DND-41 (cell line): ENCODE measurements at regions not wholly inside any gene's neighbourhood (a gene's known extent, or its start where the extent isn't known, plus 50 kb on each side); places are given as distances from the start of the nearest gene placed in this dataset.
"Not testable (repeated sequence)": the region's sequence is repeated elsewhere in the genome, so short reads cannot be mapped to it uniquely, and the experiment has no call there.

ENCODE experiments used
- ATAC-seq: fragments of 200-7000 bp; cut with Tn5 transposase; 3 replicates; pipeline ENCODE4 v1.9.1; 2021; ENCODE audit warnings: low read depth; ENCODE audit not compliant: insufficient read depth
- DNase-seq: peaks from one replicate; pipeline ENCODE4 v3.0.0-alpha.2; 2020
- H2AFZ ChIP-seq: 2 replicates; pipeline ENCODE4 v1.6.0; 2012; ENCODE audit warnings: low read depth, low read length
- H3K27ac ChIP-seq: 2 replicates; pipeline ENCODE4 v1.5.1; 2012; ENCODE audit warnings: low read length, inconsistent platforms
- H3K27me3 ChIP-seq: fragments of 200-600 bp; sonication (generic); 2 replicates; pipeline ENCODE4 v1.6.0; 2012; ENCODE audit warnings: low read length, mild to moderate bottlenecking, inconsistent platforms; ENCODE audit not compliant: insufficient read depth, poor library complexity
- H3K36me3 ChIP-seq: 2 replicates; pipeline ENCODE4 v1.5.1; 2012; ENCODE audit warnings: low read length, inconsistent platforms; ENCODE audit not compliant: insufficient read depth
- H3K4me1 ChIP-seq: 2 replicates; pipeline ENCODE4 v1.5.1; 2012; ENCODE audit warnings: mild to moderate bottlenecking, low read length; ENCODE audit not compliant: insufficient read depth
- H3K4me2 ChIP-seq: 2 replicates; pipeline ENCODE4 v1.6.0; 2012; ENCODE audit warnings: mild to moderate bottlenecking, moderate library complexity, low read length, inconsistent platforms; ENCODE audit not compliant: insufficient read depth
- H3K4me3 ChIP-seq, 2 experiments: fragments of 200-600 bp in 1 of 2; shearing (Covaris generic) in 1 of 2; 2 replicates each; pipeline ENCODE4 v1.5.1; 2012 to 2016; ENCODE audit warnings: inconsistent platforms in 2 of 2, low read length in 2 of 2, mild to moderate bottlenecking in 2 of 2, low read depth in 1 of 2, moderate library complexity in 1 of 2
- H3K79me2 ChIP-seq: 2 replicates; pipeline ENCODE4 v1.6.0; 2012; ENCODE audit warnings: low read length, inconsistent platforms; ENCODE audit not compliant: insufficient read depth
- H3K9ac ChIP-seq: 2 replicates; pipeline ENCODE4 v1.6.0; 2012; ENCODE audit warnings: low read depth, mild to moderate bottlenecking, inconsistent platforms, low read length, moderate library complexity
- H3K9me3 ChIP-seq: 2 replicates; pipeline ENCODE4 v1.5.1; 2012; ENCODE audit warnings: low read length, moderate library complexity, mild to moderate bottlenecking, inconsistent platforms; ENCODE audit not compliant: insufficient read depth, severe bottlenecking
- H4K20me1 ChIP-seq: 2 replicates; pipeline ENCODE4 v1.6.0; 2012; ENCODE audit warnings: low read length; ENCODE audit not compliant: insufficient read depth
- EZH2 ChIP-seq: IDR thresholded peaks from 3 replicates; pipeline ENCODE4 v1.6.1; 2012; ENCODE audit warnings: borderline replicate concordance, low read depth, mild to moderate bottlenecking, moderate library complexity, low read length, inconsistent platforms; ENCODE audit not compliant: severe bottlenecking
- TF ChIP-seq, protein P1 (sequence below): IDR thresholded peaks from 2 replicates; pipeline ENCODE4 v1.5.1; 2012; ENCODE audit warnings: borderline replicate concordance, low read length, moderate library complexity, mild to moderate bottlenecking; ENCODE audit not compliant: poor library complexity, severe bottlenecking; ENCODE audit errors: extremely low read depth

DNA sequence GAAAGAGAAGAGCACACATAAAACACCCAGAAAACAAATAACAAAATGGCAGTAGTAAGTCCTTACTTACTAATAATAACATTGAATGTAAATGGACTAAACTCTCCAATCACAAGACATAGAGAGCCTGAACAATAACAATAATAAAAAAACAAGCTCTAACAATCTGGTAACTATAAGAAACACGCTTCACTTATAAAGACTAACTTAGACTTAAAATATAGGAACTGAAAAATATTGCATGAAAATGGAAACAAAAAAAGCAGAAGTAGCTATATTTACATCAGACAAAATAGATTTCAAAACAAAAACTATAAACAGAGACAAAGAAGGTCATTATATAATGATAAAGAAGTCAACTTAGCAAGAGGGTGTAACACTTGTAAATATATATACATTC lies 83.1 kb upstream of the LYPLAL1 start:
- Histone ChIP-seq H3K79me2 (no peaks in the 10 kb centered on the region), H3K36me3 (no peaks in the 10 kb centered on the region), H3K4me2 (no peak overlapping the region), H3K27ac (no peak overlapping the region), H3K4me1 (no peaks in the 10 kb centered on the region), H3K9me3 (no peaks in the 10 kb centered on the region), H3K4me3 (no peak overlapping the region), H3K9ac (no peak overlapping the region), H2AFZ (no peak overlapping the region), H3K27me3 (no peaks in the 10 kb centered on the region), H4K20me1 (no peaks in the 10 kb centered on the region)
- TF ChIP-seq EZH2, result no peak
- TF ChIP-seq, protein P1, sequence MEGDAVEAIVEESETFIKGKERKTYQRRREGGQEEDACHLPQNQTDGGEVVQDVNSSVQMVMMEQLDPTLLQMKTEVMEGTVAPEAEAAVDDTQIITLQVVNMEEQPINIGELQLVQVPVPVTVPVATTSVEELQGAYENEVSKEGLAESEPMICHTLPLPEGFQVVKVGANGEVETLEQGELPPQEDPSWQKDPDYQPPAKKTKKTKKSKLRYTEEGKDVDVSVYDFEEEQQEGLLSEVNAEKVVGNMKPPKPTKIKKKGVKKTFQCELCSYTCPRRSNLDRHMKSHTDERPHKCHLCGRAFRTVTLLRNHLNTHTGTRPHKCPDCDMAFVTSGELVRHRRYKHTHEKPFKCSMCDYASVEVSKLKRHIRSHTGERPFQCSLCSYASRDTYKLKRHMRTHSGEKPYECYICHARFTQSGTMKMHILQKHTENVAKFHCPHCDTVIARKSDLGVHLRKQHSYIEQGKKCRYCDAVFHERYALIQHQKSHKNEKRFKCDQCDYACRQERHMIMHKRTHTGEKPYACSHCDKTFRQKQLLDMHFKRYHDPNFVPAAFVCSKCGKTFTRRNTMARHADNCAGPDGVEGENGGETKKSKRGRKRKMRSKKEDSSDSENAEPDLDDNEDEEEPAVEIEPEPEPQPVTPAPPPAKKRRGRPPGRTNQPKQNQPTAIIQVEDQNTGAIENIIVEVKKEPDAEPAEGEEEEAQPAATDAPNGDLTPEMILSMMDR, result no peak
- ATAC-seq (no peak), DNase-seq (no peak)

DNA sequence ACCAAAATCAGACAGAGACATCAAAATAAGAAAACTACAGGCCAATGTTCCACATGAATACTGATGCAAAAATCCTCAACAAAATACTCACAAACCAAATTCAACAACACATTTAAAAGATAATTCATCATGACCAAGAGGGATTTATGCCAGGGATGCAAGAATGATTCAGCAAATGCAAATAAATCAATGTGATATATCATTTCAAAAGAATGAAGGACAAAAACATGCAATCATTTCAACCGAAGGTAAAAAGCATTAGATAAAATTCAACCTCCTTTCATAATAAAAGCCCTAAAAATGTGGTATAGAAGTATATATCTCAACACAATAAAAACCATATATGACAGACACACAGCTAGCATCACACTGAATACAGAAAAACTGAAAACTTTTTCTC lies 81.5 kb upstream of the LYPLAL1 start:
- ATAC-seq, result no peak
- no peak for TF ChIP-seq EZH2
- TF ChIP-seq, protein P1, result no peak
- Histone ChIP-seq H3K4me1 (no peaks in the 10 kb centered on the region), H3K9ac (no peak overlapping the region), H3K4me2 (no peak overlapping the region), H3K36me3 (no peaks in the 10 kb centered on the region), H4K20me1 (no peaks in the 10 kb centered on the region), H3K79me2 (no peaks in the 10 kb centered on the region), H3K9me3 (no peaks in the 10 kb centered on the region), H3K4me3 (no peak overlapping the region), H3K27ac (no peak overlapping the region), H3K27me3 (no peaks in the 10 kb centered on the region), H2AFZ (no peak overlapping the region)
- DNase-seq, result no peak

DNA sequence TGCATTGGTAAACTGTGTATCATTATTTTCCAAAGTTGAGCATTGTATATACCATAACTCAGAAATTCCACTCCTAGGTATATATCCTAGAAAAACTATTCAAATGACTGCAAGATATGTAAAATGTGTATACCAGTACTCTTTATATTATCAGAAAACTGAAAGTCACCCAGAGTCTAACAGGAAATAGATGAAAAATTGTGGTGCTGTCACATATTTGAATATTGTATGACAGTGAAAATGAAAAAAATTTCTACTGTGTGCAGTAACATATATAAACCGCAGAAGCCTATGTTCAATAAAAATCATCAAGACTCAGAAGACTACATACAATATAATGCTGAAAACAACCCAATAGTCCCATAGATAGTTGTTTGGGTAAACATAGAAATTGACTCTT lies 74.4 kb upstream of the LYPLAL1 start:
- Histone ChIP-seq H3K27ac (no peak overlapping the region), H3K9ac (no peak overlapping the region), H3K4me3 (no peak overlapping the region), H3K27me3 (no peaks in the 10 kb centered on the region), H3K4me1 (no peaks in the 10 kb centered on the region), H2AFZ (no peak overlapping the region), H3K79me2 (no peaks in the 10 kb centered on the region), H3K4me2 (no peak overlapping the region), H4K20me1 (no peaks in the 10 kb centered on the region), H3K36me3 (no peaks in the 10 kb centered on the region), H3K9me3 (no peaks in the 10 kb centered on the region)
- DNase-seq, result no peak
- TF ChIP-seq EZH2, result no peak
- TF ChIP-seq, protein P1, result no peak
- no peak for ATAC-seq

DNA sequence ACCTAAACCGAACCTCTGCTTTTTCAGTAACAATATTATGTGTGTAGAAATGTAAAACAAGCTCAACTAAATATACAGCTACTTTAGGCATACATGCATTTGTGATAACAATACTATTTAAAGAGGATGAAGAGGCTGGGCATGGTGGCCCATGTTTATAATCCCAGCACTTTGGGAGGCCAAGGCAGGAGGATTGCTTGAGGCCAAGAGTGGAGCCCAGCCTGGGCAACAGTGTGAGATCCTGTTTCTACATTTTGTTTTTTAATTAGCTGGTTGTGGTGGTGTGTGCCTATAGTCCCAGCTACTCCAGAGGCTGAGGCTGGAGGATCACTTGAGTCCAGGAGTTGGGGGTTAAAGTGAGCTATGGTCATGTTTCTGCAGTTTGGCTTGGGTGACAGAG lies 73.6 kb upstream of the LYPLAL1 start:
- no peaks in the 10 kb centered on the region for H3K9me3 ChIP-seq
- H2AFZ ChIP-seq, result no peak overlapping the region
- H3K27me3 ChIP-seq, result no peaks in the 10 kb centered on the region
- H3K4me1 ChIP-seq, result no peaks in the 10 kb centered on the region
- H3K79me2 ChIP-seq, result no peaks in the 10 kb centered on the region
- no peak for DNase-seq
- H3K4me2 ChIP-seq, result no peak overlapping the region
- no peak overlapping the region for H3K4me3 ChIP-seq
- TF ChIP-seq, protein P1, result no peak
- TF ChIP-seq EZH2, result no peak
- no peaks in the 10 kb centered on the region for H4K20me1 ChIP-seq
- ATAC-seq, result no peak
- no peaks in the 10 kb centered on the region for H3K36me3 ChIP-seq
- H3K27ac ChIP-seq, result no peak overlapping the region
- H3K9ac ChIP-seq, result no peak overlapping the region

DNA sequence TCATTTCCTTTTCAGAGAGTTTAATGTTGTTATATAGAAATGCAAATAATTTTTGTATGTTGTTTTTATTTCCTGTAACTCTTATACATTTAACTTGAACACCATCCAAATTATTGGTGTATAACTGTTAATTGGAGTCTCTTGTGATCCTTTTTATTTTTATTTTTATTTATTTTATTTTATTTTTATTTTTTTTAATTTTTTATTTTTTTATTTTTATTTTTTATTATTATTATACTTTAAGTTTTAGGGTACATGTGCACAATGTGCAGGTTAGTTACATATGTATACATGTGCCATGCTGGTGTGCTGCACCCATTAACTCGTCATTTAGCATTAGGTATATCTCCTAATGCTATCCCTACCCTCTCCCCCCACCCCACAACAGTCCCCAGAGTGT lies 71.2 kb upstream of the LYPLAL1 start:
- not testable (repeated sequence) for ATAC-seq, H3K79me2 ChIP-seq, H4K20me1 ChIP-seq, H3K27me3 ChIP-seq, H2AFZ ChIP-seq, H3K9me3 ChIP-seq, H3K9ac ChIP-seq, H3K4me2 ChIP-seq, H3K36me3 ChIP-seq, H3K4me3 ChIP-seq, H3K4me1 ChIP-seq, H3K27ac ChIP-seq, DNase-seq
